SW480 (cell line): ENCODE measurements at regions not wholly inside any gene's neighbourhood (a gene's known extent, or its start where the extent isn't known, plus 50 kb on each side); places are given as distances from the start of the nearest gene placed in this dataset.
A peak's percentile ranks its signal among the peaks of the same experiment; 100 is the strongest.

Experiments
- DNase-seq: peaks from one replicate; pipeline ENCODE4 v3.0.0-alpha.2; 2016; ENCODE audit warnings: low spot score

DNA sequence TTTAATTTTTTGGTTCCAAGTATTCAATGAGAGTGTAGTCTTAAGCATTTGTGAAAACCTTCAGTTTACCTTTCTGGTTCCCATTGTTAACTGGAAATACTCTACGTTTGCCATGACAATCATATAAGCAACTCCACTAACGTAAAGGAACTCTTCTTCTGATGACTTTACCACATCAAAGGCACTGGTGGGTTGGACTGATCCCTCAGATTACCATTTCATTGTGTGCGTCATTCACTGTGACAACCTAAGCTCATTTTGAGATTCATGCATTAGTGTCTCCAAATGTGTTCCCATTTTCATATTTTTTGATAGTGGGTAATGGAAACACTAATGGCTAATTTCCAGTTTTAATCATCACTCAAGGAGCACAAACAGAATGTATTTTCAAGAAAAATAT lies 119.9 kb upstream of the COL1A2 start:
- DNase-seq, result peak; percentile 97

DNA sequence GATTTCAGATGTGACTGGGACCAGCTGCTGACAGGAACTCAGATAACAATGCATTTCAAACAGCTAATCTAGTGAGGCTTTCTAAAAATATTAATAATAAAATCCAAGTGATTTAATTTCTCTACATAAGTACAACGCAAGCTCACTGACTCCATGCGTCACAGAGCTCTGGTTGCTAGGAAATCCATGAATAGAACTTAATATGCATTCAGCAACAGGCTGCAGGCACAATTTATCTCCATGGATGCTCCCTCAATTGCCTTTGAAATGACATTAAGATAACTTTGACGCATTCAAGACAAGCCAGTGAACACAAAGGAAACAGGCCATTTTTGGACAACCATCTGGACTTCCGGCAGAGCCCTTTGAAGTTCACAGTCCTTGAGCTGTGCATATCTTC lies 118.7 kb upstream of the COL1A2 start:
- no peak for DNase-seq

- DNase-seq, result peak; percentile 64
These were observed 117.9 kb upstream of the COL1A2 start for GRCh38 chr7:94276795-94277194.

GRCh38 chr7:94277236-94277635 lies 117.5 kb upstream of the COL1A2 start:
- no peak for DNase-seq

- DNase-seq, result no peak
These were observed 113.8 kb upstream of the COL1A2 start for GRCh38 chr7:94280851-94281250.

DNA sequence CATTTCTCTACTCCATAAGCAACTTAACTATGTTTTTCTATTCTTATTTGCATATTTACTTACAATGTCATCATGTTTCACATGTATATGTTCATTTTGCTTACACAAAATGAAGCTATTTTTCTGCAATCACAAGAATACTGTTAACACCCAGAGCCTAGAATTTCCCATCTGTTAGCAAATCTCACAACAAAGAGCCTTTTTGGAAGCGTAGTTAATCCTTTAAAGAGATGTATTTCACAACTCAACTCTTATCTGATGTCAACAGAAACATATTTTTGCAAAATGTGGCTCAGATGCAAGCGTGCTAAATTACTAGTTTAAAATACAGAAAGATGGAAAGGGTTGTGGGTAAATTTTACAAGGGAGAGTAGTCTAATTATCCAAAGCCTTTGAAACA lies 110.6 kb upstream of the COL1A2 start:
- no peak for DNase-seq

GRCh38 chr7:94286111-94286510 lies 108.6 kb upstream of the COL1A2 start:
- no peak for DNase-seq

- no peak for DNase-seq
These were observed 106.6 kb upstream of the COL1A2 start for GRCh38 chr7:94288096-94288495.

DNA sequence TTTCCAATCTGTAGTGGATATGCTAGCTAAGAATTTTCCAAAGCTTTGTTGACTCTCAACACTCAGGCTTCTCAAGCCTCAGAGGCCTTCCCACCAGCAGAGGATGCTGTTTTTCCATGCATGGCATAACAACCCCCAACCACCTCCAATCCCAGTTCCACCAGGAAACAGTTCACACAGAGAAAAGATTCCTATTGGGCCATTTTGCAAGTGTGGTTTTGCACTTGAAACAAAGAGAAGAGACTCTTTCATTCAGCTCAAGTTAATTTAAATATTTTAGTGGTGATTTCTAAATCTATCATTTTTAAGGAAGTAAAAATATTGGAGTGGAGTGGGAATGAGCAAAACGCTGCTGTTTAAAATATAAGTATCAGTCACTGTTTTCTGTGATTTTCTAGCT lies 105.6 kb upstream of the COL1A2 start:
- DNase-seq, result peak; percentile 85

DNA sequence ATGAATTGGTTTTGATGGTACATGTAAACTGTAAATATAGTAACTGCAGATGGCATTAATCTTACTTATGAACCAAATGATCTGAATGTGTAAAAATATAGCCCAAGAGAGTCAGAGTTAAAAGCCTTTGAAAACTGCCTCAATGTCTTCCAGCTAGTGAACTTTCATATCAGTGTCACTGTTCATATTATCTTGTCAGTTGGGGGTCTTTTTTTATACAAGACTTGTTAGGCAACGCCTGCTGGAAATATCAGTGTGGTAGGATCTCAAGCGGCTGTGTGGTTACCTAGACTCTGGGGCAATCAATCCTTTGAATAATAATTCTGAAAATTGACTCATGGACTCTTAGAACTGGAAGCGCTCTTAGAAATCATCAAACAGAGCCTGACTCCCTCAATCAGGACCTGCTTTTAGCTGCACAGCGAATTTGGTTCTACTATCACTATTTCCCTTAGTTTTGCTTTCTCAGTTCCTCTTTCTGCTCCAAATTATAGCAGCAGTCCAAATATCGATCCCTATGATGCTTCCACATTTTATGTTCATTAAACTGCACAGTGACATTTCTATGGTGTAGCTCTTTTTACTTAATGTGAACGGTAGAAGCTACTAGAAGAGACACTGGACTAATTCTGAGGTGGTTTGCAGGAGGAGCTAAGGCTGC lies 100.1 kb upstream of the COL1A2 start:
- no peak for DNase-seq

- peak; percentile 56 for DNase-seq
These were observed 98.8 kb upstream of the COL1A2 start for GRCh38 chr7:94295850-94296249.

DNA sequence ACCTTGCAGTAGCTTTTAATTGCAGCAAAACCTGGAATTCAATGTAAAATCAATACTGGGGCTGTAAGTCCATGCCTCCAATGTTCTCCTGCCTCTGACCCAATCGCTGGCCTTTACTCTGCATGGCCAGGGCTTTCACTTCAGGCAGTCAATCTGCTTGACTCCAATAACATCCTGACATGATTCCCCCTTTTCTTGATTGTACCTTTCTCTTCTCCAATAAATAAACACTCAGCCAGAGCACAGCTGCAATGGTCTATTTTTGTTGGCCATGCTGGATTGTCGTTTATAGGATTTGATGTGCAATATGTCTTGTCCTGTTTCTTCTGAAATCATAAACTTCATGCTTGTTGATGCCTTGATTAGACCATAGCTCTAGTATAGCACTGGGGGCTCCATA lies 97.8 kb upstream of the COL1A2 start:
- no peak for DNase-seq

DNA sequence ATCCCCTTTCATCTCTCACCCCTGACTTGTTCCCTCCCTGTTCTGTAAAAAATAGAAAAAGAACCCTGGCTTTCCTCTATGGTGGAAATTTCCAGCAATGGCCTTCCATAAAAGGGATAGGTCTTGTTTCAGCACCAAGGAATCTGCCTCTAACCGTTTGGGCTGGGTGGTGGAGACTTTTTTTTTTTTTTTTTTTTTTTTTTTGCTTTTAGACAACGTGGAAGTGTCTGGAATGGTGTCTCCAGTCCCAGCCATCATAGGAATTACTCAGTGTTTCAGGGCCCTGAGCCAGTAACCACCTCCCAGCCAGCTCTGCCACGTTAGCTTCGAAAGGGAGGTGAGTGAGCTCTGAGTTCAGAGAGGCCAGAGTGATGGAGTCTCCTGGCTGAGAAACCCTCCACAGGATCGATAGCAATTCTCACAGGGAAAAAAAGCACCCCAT lies 97.3 kb upstream of the COL1A2 start:
- DNase-seq, result no peak

DNA sequence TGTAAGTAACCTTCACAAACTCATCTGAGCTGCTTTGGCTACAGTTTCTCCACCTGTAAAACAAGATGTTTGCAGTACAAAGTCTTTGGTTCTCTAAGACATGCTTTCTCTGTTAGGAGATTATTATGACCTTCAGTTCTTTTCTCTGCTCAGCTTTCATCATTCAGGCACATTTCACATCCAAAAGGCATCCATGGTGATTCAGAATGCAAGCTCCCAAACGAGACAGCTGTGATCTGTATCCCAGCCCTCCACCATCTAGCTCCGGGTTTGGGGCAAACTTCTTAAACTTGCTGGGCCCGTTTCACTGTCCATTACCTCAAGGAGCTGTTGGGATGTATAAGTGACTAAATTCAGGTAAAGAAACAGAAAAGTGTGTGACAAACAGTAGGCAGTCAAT lies 95.8 kb upstream of the COL1A2 start:
- no peak for DNase-seq

GRCh38 chr7:94300176-94300835 lies 94.4 kb upstream of the COL1A2 start:
- DNase-seq, result peak; percentile 55

DNA sequence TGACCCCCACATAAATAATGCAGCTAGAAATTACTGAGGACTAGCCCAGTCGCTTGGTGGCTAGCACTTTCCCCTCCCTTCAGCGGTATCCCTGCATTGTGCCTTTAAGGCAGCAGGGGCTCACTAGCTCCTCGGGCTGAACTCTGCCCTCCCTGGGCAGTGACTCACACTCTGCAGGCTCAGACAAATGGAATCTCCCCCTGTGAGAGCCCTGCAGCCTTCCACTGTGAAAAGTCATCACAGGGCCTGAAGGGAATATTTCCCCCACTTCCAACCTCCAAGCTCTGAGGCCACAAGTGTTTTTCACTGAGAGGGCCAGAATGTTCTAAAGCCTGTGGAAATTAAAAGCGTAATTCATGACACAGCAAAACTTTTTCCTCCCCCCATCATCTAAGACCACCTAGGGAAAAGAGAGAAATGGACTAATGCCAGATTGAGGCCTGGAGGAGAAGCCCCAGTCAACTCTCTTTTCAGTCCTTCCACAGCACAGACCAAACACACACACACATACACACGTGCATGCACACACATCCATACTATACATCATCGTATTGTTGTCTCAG lies 93.6 kb upstream of the COL1A2 start:
- peak; percentile 96 for DNase-seq

- no peak for DNase-seq
These were observed 91.6 kb upstream of the COL1A2 start for GRCh38 chr7:94303118-94303517.

- DNase-seq, result no peak
These were observed 91.0 kb upstream of the COL1A2 start for GRCh38 chr7:94303695-94304094.

DNA sequence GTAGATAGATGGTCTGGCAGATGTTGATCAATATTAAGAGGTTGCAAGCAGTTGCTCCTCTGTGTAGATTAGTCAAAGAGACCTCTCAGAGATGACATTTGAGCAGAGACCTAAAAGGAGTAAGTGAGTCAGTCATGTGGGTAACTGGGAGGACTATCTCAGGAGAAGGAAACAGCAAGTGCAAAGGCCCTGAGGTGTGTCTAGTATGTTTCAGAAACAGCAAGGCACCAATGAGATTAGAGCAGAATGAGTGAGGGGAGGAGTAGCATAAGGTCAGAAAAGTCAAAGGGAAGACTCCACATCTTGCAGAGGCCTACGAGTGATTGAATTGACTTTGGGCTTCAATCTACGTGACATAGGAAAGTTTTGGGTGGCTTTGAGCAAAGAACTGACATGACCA lies 89.8 kb upstream of the COL1A2 start:
- DNase-seq, result no peak

DNA sequence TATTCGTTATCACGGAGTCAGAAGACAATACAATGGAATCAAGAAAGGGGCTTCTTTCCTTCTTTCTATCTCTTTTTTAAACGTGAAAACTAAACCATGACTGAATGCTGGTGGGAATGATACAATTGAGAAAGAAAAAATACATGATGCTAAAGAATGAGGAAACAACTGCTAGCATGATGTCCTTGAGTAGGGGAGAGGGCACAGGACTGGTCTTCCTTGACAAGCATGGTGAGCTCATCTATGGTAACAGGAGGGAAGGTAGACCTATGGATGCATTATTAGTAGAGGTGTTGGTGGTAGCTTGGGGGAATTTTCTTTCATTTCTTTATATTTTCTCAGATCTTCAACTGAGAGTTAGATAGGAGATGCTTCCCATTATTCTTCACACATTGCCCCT lies 88.9 kb upstream of the COL1A2 start:
- no peak for DNase-seq

- DNase-seq, result no peak
These were observed 87.2 kb upstream of the COL1A2 start for GRCh38 chr7:94307399-94308048.

DNA sequence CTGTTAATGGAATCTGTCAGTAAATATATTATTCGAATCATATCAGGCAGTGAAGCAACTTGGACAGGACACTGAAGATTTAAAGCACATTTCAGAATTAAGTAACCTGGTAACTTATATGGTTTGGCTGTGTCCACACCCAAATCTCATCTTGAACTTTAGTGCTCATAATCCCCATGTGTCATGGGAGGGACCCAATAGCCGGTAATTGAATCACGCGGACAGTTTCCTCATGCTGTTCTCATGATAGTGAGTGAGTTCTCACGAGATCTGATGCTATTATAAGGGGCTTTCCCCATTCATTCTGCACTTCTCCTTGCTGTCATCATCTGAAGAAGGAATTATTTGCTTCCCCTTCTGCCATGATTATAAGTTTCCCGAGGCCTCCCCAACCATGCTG lies 83.2 kb upstream of the COL1A2 start:
- DNase-seq, result no peak

DNA sequence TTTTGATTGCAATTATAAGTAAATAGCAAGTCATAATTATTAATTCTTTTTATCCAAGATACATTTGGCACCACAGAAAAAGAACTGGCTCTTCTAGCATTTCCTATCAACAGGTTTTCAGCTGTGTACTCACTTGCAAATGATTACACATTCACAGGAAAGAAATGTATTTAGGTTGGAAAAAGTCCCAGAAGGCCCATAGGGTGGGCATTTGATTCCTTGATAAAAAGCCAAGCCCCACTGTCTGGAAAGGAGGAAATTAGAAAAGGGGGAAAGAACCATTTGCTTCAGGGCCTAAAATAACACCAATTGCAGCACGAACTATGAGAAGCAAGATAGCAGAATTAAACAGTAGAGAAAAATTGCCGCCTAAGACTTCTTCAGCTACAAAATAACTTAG lies 80.8 kb upstream of the COL1A2 start:
- DNase-seq, result no peak
